Activated T-helper 9 cell treated with anti-CD3 and anti-CD28 coated beads, Interleukin-2, amount 50 U/mL, for 16 hours (primary cell): ENCODE measurements at regions not wholly inside any gene's neighbourhood (a gene's known extent, or its start where the extent isn't known, plus 50 kb on each side); places are given as distances from the start of the nearest gene placed in this dataset.
"Not testable (repeated sequence)": the region's sequence is repeated elsewhere in the genome, so short reads cannot be mapped to it uniquely, and the experiment has no call there.

Experiments
- DNase-seq: peaks from one replicate; pipeline ENCODE4 v3.0.0-alpha.2; 2020; ENCODE audit warnings: low read depth

DNA sequence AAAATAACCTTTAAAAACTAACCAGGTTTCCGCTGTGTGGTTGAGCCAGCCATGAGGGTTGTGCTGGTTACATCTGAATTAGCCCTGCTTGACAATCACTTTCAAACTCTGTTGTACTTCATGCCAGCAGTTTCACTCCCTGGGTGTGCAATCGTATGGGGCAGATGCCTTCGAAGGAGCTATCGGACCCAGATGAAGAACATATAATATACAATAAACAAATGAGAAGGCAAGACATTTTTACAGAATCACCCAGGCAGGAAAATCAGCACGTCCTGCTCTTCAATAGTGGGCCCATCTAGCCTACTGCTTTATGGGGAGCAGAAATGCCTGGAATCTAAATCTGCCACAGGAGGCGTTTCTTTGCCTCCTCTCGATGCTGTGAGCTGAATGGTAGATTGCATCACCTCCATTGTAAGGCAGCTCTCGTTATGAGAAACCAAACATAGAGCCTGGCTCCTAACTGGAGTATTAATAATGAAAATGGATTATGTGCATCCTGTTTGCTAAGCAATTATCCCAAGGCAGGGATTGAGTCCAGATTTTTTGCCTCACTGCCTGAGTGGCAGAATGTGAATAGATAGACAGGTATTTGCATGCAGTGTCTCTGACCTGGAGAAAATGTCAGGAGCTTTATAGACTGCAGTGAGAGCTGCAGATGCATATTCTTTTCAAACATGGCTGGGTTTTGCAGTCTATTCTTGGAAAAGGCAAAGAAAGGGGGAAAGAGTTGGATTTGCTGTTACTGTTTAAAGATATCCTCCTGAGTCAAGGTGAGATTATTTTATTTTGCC, 143.3 kb upstream of the SMARCA2 start:
- DNase-seq: no peak

DNA sequence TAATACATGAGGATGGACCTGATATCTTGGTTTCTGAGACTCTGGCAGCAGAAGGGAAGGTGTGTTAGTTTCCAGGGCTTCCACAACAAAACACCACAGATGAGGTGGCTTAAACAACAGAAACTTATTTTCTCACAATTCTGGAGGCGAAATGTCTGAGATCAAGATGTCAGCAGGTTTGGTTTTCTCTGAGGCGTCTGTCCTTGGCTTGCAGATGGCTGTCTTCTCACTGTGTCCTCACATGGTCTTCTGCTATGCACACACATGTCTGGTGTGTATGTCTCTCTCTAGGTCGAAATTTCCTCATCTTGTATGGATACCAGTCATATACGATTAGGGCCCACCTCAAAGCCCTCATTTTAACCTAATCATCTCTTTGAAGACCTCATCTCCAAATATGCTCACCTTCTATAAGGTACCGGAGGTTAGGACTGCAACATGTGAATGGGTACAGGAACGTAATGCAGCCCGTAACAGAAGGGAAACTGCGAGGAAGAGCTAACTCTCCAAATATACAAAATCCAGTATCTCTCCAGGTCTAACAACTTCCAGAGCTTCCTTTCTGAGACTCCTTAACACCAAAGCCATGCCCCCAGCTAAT, 139.8 kb upstream of the SMARCA2 start:
- DNase-seq: no peak

DNA sequence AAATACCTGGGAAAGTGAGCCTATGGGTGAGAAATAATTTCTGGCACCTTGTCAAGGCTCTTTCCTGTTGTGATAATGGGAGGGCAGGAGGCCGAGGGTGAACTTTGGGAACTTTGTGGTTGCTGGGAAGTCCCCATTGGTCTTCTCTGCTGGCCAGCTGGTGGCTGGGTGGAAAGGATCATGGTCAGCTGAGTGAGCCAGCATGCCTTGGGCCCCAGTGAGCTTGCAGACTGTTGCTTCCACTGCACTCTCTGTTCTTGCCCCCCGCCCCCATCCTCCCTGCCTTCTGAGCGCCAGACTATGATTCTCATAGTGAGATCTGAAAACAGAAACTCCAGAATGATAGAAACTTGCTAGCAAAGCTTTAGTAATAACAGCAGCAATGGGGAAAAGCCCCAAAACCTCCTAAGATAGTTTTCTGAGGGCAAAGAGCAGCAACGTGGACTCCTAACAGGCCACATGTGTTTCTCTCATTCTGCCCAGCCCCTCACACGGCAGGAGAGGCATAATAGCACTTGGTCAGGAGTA, 139.2 kb upstream of the SMARCA2 start:
- peak; percentile 50 for DNase-seq

DNA sequence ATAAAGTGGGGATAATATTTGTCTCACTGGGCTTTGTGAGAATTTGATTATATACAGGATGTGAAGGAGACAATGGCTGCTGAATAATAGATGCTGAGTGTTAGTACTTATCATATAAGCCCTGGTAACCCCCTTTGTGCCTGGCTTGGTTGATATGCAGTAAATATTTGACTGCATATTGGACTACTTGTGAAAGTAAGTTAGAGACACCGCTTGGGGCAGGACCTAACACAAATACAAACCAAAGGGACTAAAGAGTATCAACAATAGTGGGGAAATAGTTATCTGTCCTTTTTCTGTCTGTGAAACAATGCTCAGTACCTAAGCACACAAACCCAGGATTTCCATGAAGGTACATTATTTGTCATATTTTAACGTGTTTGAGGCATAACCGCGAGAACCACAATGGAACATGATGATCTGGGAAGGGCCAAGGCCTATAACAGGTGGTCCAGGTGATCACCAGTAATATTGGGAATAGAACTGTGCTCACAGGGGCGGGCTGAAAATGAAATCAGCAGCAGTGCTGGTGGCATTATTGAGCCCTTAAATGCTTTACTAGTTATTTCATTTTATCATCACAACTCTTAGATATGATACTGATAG, 138.2 kb upstream of the SMARCA2 start:
- DNase-seq: no peak

DNA sequence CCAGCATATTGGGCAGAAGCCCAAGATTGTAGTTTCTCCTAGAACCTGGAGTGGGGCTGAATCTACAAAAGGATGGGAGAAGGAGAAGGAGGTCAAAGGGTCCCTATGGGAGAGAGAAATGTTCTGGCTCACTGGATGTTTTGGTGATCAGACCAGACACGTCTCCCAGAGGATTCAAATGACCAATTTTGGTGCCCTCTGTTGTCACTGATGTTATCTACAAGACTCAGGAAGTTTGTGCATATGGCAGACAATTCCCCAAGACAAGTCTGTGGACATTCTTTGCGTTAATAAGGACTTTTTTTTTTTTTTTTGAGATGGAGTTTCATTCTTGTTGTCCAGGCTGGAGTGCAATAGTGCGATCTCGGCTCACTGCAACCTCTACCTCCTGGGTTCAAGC, 137.2 kb upstream of the SMARCA2 start:
- no peak for DNase-seq

DNA sequence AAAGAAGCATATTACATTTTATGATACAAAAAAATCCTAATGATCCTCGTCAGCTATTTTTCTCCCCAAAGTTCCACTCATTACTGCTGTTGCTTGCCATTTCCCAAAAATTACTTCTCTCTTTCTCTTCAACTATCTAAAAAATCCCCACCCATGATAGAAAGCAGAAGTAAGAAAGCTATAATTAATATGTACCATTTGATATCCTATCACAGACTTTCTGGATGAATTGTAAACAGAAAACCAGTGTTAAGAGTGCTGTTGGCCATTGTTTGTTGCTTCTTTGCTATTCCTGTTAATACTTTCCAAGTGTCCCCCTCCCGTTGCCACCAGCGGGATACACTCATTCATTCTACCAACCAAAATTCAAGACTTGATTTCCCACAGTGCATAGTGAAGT, 136.3 kb upstream of the SMARCA2 start:
- no peak for DNase-seq

DNA sequence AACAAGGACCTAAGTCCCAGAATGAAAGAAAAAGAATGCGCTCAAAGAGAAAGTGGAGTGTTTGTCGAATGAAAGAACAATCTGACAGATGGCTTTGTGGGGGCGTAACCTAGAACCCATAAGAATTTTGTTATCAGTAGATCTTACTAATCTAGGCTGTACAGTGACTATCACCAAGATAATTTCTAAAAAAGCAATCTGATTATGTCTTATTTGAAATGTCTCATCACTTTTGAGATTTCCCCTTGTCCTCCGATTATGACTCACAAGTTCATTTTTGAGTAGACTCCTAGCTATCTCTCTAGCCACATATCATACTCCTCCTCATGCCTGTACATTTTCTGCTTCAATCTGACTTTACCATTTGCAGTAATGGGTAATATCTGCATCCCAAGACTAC, 135.6 kb upstream of the SMARCA2 start:
- DNase-seq: no peak

DNA sequence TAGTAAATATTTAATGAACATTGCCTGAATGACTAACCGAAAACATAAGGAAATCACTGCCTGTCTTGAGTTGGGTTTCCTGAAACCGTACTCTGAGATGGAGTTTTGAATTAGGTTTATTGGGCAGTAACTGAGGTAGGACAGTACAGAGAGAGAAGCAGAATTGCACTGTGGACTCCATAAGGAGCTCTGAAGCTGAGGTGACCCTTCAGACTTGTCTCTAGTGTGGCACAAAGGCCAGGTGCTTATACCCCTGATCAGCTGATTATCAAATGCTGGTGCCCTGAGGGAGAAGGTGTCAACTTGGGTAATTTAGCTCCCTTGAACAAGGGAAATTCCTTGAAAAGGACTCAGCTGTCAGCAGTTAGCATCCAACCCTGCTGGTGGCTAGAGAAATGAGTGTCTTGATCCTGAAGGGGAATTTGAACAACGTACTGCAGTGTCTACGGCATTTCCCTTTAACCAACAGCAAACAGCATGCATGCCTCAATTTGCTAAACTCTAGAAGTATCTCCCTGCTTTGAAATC, 135.0 kb upstream of the SMARCA2 start:
- no peak for DNase-seq

DNA sequence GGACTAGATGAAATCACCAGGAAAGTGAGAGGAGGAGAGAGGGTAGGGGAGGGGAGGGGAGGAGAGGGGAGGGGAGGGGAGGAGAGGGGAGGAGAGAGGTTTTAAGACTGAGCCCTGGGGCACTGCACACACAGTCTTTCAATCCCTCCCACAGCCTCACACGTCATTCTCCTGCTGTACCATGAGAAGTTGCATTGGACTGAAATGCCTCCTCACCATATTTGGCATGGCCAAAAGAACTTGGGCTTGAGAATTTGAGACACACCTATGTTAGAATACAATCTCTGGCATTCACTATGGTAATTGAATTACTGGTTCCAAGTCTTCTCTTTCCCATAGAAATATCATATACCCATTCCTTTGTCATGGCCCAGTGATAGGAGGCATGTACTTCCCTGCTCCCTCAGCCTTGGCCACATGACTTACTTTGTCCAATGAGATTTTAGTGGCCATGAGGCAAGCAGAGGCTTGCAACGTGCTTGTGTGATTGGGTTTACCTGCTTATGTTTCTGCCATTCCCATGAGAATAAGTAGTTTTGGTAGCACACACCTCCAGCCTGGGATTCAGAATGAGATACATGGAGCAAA, 133.3 kb upstream of the SMARCA2 start:
- DNase-seq: no peak

DNA sequence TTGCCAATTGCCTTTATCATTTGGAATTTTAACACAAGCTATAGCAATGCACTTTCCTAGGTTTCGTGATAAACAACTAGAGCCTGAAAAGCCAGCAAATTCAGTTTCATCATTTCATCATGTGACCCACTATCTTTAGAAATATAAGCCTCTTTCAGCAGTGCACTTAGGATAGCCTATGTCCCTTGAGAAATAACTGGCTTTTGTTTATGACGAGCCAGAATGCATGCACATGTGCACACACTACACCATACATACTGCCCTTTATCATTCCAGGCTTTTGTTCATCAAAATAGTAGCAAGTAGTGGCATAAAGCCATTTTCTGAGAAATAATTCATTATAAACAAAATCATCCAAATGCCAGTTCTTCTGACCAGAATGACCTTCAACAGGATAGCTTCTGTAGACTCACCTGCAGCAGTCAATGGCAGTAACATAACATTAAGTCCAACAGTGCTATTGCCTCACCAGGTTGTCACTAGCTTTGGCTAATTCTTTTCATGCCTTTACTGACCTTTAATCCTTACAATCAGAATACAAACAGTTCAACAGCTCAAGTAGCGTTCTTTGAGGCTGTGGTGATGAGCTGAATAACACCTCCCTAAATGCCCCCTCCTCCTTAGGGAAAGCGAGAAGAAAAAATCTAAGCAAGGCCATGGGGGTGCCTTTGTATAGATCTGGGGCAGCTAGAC, 132.3 kb upstream of the SMARCA2 start:
- DNase-seq: no peak

DNA sequence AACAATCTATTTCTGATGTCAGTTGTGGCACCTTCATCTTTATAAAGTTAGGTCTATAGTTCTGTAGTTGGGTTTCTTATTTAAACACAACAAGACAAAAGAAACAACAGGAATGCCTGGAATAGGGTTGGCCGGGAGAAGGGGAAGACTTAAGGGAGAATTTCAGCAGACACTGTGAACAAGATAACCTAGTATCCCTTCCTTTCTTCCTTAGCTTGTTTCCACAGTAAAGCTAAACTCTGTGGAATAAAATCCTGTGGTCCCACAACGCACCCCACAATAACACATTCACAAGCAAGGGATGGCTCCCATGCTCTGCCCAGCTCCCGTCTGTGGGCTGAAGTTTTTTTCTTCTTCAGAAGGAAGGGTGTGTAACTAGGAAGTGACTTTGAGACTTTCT, 124.9 kb upstream of the SMARCA2 start:
- no peak for DNase-seq

DNA sequence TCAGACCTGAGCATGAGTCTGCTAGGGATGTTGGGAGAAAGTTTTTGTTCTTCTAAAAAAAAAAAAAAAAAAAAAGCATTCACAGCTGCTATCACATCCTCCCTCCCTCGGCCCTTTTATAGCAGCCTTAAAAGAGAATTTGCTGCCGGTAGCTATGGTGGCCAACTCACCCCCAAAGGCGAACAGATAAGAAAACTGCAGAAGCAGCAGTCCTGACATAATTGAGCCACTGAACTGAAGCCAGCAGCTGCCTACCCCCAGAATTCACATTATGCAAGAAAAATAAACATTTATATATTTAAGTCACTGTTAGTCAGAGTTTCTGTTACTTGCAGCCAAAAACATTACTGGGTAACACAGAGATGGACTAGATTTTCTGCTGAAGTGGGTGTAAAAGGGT, 124.3 kb upstream of the SMARCA2 start:
- no peak for DNase-seq

DNA sequence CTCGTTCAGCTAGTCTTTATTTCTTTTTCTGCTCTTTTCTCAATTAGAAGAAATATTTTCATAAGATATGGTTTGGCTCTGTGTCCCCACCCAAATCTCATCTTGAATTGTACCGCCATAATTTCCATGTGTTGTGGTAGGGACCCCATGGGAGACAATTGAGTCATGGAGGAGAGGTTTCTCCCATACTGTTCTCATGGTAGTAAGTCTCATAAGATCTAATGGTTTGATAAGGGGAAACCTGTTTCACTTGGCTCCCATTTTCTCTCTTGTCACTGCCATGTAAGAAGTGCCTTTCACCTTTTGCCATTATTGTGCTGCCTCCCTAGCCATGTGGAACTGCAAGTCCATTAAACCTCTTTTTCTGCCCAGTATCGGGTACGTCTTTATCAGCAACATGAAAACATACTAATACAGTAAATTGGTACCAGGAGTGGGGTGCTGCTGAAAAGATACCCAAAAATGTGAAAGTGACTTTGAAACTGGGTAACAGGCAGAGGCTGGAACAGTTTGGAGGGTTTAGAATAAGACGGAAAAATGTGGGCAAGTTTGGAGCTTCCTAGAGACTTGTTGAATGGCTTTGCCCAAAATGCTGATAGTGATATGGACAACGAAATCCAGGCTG, 112.0 kb upstream of the SMARCA2 start:
- not testable (repeated sequence) for DNase-seq

DNA sequence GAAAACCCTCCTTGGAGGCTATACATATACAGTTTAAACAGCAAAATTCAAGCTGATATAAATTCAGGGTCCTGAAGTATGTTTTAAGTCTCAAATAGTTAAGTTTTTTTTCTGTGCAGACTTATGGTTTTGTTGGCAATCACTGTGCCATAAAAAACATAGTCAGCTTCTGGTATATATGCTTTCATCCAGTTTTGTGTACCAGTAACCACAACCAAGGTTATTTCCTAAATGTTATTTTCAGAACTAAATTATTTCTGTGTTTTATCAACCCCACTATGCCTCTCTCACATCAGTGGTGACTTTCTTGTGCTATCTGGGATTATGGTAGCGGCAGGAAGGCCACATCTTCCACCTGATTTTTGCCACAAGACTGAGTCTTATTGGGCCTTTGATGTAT, 107.7 kb upstream of the SMARCA2 start:
- no peak for DNase-seq

DNA sequence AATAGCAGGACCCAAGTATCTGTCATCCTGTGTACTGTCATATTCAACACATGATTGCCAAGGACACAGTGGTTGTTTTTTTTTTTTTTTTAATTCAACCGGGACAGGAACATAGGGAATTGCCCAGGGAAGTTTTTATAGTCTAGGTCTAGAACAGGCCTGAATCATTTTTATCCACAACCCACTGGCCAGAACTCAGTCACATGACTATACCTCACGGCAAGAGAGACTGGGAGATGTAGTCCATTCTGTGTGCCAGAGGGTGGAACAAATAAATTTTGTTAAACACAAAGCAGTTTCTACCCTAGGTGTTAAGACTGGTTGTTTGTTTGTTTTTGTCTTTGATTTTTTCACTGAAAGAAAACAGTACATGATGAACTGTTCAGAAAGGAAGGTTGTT, 105.8 kb upstream of the SMARCA2 start:
- no peak for DNase-seq

DNA sequence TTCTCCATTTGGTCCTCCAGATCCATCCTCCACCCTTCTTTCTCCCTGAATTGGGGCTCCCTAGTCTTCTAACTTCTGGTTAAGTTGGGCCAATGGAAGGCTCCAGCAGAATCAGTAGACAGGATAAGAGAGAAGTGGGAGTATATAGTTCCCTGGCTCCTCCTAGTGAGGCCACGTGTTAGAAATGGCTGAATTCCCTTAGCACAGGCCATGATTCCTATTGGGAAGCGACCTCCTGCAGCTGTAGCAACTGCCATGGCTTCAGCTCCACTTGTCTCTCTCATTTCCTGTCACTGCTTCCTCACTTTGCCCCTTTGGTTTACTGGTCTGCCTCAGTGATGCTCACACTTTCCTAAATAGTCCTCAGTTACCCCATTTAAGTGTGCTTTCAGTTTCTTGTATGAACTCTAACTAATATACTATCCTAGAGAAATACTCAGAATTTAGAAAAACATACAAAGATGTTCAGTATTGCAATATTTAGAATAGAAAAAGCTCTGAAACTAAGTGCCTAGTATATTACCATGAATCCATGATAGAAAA, 104.8 kb upstream of the SMARCA2 start:
- no peak for DNase-seq

DNA sequence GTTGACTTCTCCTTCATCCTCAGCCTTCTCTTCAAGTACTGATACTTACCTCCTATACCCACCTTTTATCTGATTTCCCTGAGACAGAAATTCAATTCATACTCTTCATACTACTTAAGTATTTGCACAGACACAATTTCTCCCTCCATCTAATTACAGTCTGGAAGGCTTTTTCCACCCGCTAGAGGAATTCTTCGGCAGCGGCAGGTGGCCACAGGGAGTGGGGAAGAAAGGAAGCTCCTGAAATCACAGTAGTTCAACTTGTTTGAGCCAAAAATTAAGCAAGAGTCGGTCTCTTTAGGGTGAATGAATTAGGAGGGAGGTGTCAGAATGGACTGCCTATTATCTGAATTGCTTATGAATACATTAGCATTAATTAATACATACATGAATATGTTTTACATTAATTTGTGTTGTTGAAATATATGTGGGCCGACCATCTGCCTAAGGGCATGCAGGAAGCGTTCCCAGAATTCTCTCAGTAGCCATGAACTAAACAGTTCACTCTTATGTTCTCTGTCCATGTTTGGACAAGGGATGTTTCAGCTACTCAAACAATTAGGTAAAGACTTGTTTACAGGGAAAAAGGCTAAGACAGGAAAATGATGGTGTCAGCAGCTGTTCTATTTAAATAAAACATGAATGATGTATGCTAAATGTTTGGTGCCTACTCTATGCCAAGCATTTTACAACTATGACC, 101.4 kb upstream of the SMARCA2 start:
- no peak for DNase-seq

DNA sequence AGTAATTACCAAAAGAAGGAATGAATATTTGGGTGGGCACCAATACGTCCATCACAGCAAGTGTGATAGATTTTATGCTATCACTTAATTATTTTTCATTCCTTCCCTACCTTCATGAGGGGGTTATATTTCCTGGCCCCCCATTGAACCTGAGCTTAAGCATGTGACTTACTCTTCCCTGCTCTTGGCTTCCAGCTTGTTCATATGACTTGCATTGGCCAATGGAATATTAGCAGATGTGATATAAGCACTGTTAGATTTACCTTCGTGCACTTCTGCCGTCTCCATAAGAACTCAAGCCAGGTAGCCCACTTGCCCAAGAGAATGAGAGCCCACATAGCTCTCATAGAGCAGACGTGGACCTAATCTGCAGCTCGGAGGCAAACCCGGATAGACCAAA, 99.1 kb upstream of the SMARCA2 start:
- DNase-seq: no peak

DNA sequence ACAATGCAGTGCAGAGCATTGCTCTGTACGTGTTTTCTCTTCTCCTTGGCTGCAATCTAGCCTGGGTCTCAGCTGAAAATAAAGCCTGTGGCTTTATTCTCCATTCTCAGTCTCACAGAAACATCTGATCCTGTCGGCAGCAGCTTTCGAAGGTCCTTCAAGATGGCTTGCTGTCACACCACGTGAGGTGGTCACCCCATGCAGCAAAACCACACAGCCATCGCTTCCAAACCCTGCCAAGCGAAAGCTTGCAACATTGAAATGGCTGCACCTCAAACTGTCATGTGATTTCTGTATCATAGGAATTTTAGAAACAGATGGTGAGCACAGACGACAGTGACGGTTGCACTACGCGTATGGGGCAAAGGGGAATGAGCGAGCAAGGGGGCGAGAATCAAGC, 98.5 kb upstream of the SMARCA2 start:
- no peak for DNase-seq

DNA sequence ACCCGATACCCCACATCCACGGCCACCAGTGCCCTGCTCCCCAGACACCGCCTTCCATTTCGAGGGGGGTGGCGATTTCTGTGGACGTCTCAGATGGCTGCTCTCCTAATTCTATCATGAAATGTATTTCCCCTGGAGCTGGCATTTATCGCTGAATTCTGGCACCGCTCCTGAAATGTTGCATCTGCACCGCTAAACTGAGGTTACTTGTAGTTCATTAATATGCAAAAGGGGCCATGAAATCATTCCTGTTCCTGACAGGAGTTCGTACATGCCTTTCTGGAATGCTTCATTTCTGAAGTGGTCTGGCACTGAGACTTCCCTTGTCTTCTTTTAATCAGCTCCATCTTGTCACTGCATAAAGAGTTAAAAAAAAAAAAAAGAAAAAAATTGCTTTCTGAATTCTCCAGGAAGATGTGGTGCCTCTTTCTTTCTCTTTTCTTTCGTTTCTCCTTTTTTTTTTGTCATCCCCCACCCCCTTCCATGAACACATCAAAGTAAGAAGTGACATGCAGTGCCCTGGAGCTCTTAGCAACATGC, 97.7 kb upstream of the SMARCA2 start:
- no peak for DNase-seq
